ENCODE measurements at regions not wholly inside any gene's neighbourhood (a gene's known extent, or its start where the extent isn't known, plus 50 kb on each side); places are given as distances from the start of the nearest gene placed in this dataset.

DNA sequence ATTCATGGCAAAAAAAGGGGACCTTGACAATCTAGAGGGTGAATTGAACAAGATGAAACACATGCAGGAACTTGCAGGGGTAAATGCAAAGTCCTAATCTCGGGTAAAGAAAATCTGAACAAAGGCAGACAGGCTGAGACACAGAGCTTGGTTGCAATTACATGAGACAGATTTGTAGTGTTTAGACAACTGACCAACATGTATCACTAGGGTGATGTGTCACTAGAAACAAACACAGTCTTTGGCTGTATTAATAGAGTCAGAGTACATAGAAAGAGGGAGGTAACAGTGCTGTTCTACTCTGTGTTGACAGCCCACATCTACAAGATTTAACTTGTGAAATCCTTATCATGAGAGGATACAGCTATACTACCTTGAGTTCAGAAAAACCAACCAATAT lies 78.1 kb upstream of the GRIK3 start:
- TF ChIP-seq TAF1 (IDR thresholded peaks at IDR 0.05; ENCODE audit: borderline replicate concordance, low read depth, low read length), result no peak
- TF ChIP-seq SIN3A (IDR thresholded peaks at IDR 0.05; ENCODE audit: borderline replicate concordance, low read depth, low read length), result no peak
- TF ChIP-seq RAD21 (IDR thresholded peaks at IDR 0.05; ENCODE audit: low read length), result no peak
- TF ChIP-seq POLR2AphosphoS5 (IDR thresholded peaks at IDR 0.05; ENCODE audit: low read depth, low read length), result no peak
- TF ChIP-seq TEAD4 (IDR thresholded peaks at IDR 0.05; ENCODE audit: borderline replicate concordance, insufficient read depth), result no peak
- TF ChIP-seq CTCF (IDR thresholded peaks at IDR 0.05), result no peak
- no peak for TF ChIP-seq MXI1 (IDR thresholded peaks at IDR 0.05; ENCODE audit: low read depth, low read length)
- TF ChIP-seq MAX (IDR thresholded peaks at IDR 0.05; ENCODE audit: low read depth), result no peak
- TF ChIP-seq JUND (IDR thresholded peaks at IDR 0.05), result no peak
- no peak for TF ChIP-seq REST (IDR thresholded peaks at IDR 0.05; ENCODE audit: low read depth, low read length)
- TF ChIP-seq NRF1 (IDR thresholded peaks at IDR 0.05; ENCODE audit: low read depth, low read length), result no peak
- no peak for TF ChIP-seq EZH2phosphoT487 (IDR thresholded peaks at IDR 0.05; ENCODE audit: borderline replicate concordance, low read depth)
- no peak for TF ChIP-seq CHD2 (IDR thresholded peaks at IDR 0.05; ENCODE audit: low read length, partially characterized antibody)
- TF ChIP-seq FOXJ3 (CRISPR knock-in tag; IDR thresholded peaks at IDR 0.05), result no peak

Data from SK-N-SH (cell line).